Astrocyte of the spinal cord (primary cell): ENCODE measurements at regions not wholly inside any gene's neighbourhood (a gene's known extent, or its start where the extent isn't known, plus 50 kb on each side); places are given as distances from the start of the nearest gene placed in this dataset.

ENCODE experiments used
- DNase-seq: peaks from one replicate; pipeline ENCODE4 v3.0.0; 2011; ENCODE audit warnings: low read depth, low spot score
- H3K4me3 ChIP-seq: 2 replicates; pipeline ENCODE4 v1.5.1; 2011; ENCODE audit warnings: low read depth, mild to moderate bottlenecking, low read length, moderate library complexity
- in situ Hi-C: cut with HindIII; loops from 2 replicates; pipeline ENCODE4 v1.10.0; 2017; ENCODE audit warnings: low sequenced_read_pairs
- TF ChIP-seq, protein P1 (sequence below): IDR thresholded peaks from 2 replicates; pipeline ENCODE4 v1.5.1; 2012; ENCODE audit warnings: low read depth, mild to moderate bottlenecking, low read length, inconsistent platforms

DNA sequence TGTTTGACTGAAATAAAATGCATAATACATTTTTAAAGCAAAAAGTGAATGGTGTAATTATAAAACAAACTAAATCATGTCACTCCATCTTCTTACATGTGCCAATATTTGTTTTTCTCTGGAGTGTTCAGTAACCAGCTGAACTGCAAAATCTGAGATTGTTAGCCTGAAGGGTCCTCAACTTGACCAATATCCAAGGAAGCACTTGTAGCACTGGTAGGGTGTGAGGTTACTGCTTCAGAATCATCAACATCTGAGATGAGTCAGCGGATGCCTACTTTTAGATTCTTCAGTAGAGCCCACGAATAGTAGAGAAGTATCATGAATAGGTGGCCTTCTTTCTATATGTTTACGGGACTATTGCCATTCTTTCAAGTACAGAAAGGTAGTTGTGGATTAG lies 226.7 kb downstream of the TLE4 start:
- H3K4me3 ChIP-seq, result no peak overlapping the region
- in situ Hi-C loops, result no loop called here
- TF ChIP-seq, protein P1, sequence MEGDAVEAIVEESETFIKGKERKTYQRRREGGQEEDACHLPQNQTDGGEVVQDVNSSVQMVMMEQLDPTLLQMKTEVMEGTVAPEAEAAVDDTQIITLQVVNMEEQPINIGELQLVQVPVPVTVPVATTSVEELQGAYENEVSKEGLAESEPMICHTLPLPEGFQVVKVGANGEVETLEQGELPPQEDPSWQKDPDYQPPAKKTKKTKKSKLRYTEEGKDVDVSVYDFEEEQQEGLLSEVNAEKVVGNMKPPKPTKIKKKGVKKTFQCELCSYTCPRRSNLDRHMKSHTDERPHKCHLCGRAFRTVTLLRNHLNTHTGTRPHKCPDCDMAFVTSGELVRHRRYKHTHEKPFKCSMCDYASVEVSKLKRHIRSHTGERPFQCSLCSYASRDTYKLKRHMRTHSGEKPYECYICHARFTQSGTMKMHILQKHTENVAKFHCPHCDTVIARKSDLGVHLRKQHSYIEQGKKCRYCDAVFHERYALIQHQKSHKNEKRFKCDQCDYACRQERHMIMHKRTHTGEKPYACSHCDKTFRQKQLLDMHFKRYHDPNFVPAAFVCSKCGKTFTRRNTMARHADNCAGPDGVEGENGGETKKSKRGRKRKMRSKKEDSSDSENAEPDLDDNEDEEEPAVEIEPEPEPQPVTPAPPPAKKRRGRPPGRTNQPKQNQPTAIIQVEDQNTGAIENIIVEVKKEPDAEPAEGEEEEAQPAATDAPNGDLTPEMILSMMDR, result no peak

DNA sequence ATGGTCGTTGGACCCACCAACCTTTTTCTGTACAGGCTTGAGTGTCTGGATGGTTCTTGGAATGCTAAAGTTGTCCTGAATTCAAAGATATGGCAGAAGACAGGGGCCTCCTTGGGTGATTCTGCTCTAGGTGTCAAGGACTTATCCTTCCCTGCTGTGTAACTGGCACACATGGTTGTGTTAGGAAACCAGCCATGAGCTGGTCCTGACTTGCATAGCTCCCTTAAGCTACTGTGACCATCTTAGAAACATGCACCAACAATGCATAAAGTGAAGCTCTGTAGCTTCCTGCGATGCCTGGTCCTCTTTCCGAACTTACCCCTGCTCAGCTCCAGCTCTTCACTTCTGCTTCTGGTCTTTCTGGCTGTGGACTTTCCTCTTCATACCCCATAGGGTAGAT lies 224.6 kb downstream of the TLE4 start:
- H3K4me3 ChIP-seq, result no peak overlapping the region
- DNase-seq, result no peak
- in situ Hi-C loops, result no loop called here
- TF ChIP-seq, protein P1, result no peak

More for the DNA sequence above, 226.7 kb downstream of the TLE4 start:
- DNase-seq, result no peak

DNA sequence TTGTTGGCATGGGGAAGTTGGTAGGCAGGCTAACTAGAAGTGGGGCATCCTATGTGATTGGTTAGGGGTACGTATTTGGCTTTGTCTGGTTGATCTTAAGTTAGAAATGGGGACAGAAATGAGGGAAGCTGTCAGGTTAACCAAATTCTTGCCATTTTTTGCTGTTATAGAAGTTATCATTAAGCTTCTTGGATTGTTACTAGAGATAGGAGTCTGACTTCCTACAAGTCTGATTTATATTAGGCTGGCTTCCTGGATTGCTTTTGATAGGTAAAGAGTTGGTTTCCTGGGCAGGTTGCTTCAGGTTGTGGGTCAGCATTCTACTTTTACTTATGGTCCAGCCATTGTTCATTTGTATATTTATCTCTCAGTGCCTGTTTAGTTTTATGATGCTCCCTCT lies 216.9 kb downstream of the TLE4 start:
- in situ Hi-C loops, result no loop called here
- DNase-seq, result no peak
- no peak overlapping the region for H3K4me3 ChIP-seq
- TF ChIP-seq, protein P1, result no peak

DNA sequence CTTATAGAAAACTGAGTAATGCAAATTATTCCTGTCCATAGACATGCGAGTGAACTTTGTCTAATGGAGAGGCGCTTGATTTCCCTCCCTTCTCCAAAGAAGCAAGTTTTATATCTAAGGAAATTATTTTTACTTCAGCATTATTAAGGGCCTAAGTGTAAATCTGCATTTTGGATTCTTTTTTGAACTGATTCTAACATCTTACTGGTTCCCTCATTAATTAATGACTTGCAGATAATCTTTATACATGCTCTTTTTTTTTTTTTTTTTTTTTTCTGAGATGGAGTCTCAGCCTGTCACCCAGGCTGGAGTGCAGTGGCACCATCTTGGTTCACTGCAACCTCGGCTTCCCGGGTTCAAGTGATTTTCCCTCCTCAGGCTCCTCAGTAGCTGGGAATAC lies 209.5 kb downstream of the TLE4 start:
- H3K4me3 ChIP-seq, result no peak overlapping the region
- in situ Hi-C loops, result no loop called here
- TF ChIP-seq, protein P1, result no peak
- no peak for DNase-seq

DNA sequence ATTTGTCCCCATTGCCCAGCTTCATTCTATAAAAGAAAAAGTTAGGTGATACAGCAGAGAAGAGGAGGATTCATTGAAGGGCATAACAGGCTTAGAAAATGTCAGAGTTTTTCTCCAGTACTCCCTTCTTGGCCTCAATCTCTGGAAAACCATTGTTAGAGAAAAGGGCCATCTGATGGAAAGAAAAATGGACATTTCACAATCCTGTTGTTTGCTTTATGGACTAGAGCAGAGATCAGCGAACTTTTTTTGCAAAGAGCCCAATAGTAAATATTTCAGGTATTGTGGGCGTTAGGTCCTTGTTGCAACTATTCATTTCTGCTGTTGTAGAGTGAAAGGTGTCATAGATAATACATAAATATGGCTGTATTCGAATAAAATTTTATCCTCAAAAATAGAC lies 208.8 kb downstream of the TLE4 start:
- in situ Hi-C loops, result no loop called here

DNA sequence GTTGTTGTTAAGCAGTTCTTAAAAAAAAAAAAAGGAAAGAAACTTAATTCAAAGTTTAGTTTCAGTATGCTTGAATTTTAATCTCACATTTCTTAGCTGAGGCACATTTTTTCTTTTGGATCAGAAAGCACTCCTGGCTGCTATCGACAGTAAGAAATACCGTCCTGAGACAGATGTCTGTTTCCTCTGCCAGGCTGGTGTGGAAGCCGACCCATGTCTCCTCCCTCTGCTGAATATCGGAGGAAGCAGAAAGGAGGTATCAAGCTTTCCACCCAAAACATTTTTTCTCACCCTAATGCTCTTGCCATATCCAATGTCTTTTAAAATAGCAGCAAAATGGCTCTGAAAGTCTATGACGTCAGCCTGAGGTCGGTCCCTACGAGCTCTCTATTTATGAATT lies 208.1 kb downstream of the TLE4 start:
- DNase-seq, result no peak
- in situ Hi-C loops, result no loop called here
- TF ChIP-seq, protein P1, result no peak
- H3K4me3 ChIP-seq, result no peak overlapping the region

More for the DNA sequence above, 208.8 kb downstream of the TLE4 start:
- no peak overlapping the region for H3K4me3 ChIP-seq
- no peak for DNase-seq
- TF ChIP-seq, protein P1, result no peak

DNA sequence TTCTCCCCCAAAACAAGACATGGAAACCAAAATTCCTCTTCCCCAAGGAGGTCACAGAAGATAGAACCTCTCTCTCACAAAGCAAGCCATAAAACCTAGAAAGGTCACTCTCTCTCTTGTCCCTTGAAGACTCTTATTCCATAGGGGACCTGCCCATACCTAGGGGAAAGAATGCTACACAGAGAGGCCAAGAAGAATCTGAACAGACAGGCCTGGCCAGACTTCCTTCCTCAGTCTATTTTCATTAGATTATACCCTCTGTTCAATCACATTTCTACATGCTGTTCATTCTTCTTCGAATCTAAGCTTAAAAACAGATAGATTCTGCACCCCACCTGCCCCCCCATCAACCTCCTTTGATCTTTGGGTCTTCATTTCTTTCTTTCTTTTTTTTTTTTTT lies 206.8 kb downstream of the TLE4 start:
- TF ChIP-seq, protein P1, result no peak
- H3K4me3 ChIP-seq, result no peak overlapping the region
- in situ Hi-C loops, result no loop called here
- no peak for DNase-seq
